ENCODE measurements at regions not wholly inside any gene's neighbourhood (a gene's known extent, or its start where the extent isn't known, plus 50 kb on each side); places are given as distances from the start of the nearest gene placed in this dataset.

DNA sequence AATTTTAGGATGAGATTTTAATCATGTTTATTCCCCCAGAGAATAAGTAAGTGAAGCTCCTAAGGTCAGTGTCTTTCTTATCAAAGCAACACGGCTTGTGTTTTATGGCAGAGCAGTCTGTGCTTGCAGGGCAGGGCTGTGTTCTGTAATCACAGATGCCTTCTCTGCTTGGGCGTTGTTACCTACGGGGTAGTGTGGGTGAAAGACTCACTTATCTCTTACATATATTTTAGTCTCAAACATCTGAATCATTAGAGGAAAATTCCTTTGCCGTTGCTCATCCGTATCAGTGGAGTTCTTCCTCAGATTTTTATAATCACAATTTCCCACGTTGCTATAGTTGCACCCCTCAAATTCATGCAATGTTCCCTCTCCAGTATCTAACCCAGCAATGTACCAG, 271.7 kb upstream of the MEIS2 start:
- TF ChIP-seq, protein P1, sequence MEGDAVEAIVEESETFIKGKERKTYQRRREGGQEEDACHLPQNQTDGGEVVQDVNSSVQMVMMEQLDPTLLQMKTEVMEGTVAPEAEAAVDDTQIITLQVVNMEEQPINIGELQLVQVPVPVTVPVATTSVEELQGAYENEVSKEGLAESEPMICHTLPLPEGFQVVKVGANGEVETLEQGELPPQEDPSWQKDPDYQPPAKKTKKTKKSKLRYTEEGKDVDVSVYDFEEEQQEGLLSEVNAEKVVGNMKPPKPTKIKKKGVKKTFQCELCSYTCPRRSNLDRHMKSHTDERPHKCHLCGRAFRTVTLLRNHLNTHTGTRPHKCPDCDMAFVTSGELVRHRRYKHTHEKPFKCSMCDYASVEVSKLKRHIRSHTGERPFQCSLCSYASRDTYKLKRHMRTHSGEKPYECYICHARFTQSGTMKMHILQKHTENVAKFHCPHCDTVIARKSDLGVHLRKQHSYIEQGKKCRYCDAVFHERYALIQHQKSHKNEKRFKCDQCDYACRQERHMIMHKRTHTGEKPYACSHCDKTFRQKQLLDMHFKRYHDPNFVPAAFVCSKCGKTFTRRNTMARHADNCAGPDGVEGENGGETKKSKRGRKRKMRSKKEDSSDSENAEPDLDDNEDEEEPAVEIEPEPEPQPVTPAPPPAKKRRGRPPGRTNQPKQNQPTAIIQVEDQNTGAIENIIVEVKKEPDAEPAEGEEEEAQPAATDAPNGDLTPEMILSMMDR (IDR thresholded peaks at IDR 0.05): no peak
- TF ChIP-seq SIN3A (IDR thresholded peaks at IDR 0.05; ENCODE audit: borderline replicate concordance, insufficient read depth, low read depth, low read length): no peak

All from Panc1 (cell line).